ENCODE measurements at regions not wholly inside any gene's neighbourhood (a gene's known extent, or its start where the extent isn't known, plus 50 kb on each side); places are given as distances from the start of the nearest gene placed in this dataset.

GRCh38 chrX:65878456-65878855, 161.4 kb downstream of the VSIG4 start:
- peaks cover 0 to 28% of the 10 kb centered on the region in 2 experiments; a peak in 2 of 4 replicates for H3K4me1 ChIP-seq (ENCODE audit: control insufficient read depth in 1 of 2, insufficient read depth in 2 of 2, low read length in 2 of 2)
- DNase-seq (ENCODE audit: low read depth, low spot score) (no peak), ATAC-seq (no peak)
- no peaks in the 10 kb centered on the region for H4K20me1 ChIP-seq (ENCODE audit: insufficient read depth)
- H3K36me3 ChIP-seq (ENCODE audit: control insufficient read depth in 1 of 2, insufficient read depth in 2 of 2, low read length in 2 of 2) = no peaks in the 10 kb centered on the region
- H3K27me3 ChIP-seq (ENCODE audit: insufficient read depth, low read length) = no peaks in the 10 kb centered on the region
- no peak overlapping the region for H3K4me3 ChIP-seq (replicated peaks in 1 of 2; ENCODE audit: low read depth in 1 of 2, low read length in 2 of 2)
- H3K9me2 ChIP-seq (ENCODE audit: insufficient read depth) = no peaks in the 10 kb centered on the region
- H3K4me2 ChIP-seq (ENCODE audit: low read length) = no peak overlapping the region
- no peak overlapping the region for H2AFZ ChIP-seq (ENCODE audit: low read depth, low read length, poor library complexity, severe bottlenecking)
- ChIA-PET RAD21 (ENCODE audit: low non-redundant PET in 1 of 2, low total read pairs in 2 of 2, uncharacterized antibody in 2 of 2, unreplicated experiment in 2 of 2) (no interaction called here), CTCF (no interaction called here), POLR2A (no interaction called here)
- no peak overlapping the region for H3K27ac ChIP-seq (ENCODE audit: low read depth, low read length)
- H3K9me3 ChIP-seq (ENCODE audit: control insufficient read depth in 1 of 2, insufficient read depth in 1 of 2, low read depth in 1 of 2, low read length in 2 of 2) = no peaks in the 10 kb centered on the region
- TF ChIP-seq MAX (IDR thresholded peaks at IDR 0.05) (no peak), SIN3A (IDR thresholded peaks at IDR 0.05; ENCODE audit: low read depth) (no peak), ZFX (IDR thresholded peaks at IDR 0.05) (no peak)
- H3K79me2 ChIP-seq (ENCODE audit: insufficient read depth, low read length) = no peaks in the 10 kb centered on the region
- H3K9ac ChIP-seq (ENCODE audit: low read length) = no peak overlapping the region
- no TSS peak for BruUV-seq (replicated peaks)
- intact Hi-C loops (cut with micrococcal nuclease) = no loop called here

GRCh38 chrX:65877953-65878352, 161.9 kb downstream of the VSIG4 start:
- H3K9me3 ChIP-seq (ENCODE audit: control insufficient read depth in 1 of 2, insufficient read depth in 1 of 2, low read depth in 1 of 2, low read length in 2 of 2) = no peaks in the 10 kb centered on the region
- H3K4me3 ChIP-seq (replicated peaks in 1 of 2; ENCODE audit: low read depth in 1 of 2, low read length in 2 of 2) = no peak overlapping the region
- RAD21 ChIA-PET (ENCODE audit: low non-redundant PET in 1 of 2, low total read pairs in 2 of 2, uncharacterized antibody in 2 of 2, unreplicated experiment in 2 of 2) = no interaction called here
- CTCF ChIA-PET = no interaction called here
- H3K79me2 ChIP-seq (ENCODE audit: insufficient read depth, low read length) = no peaks in the 10 kb centered on the region
- intact Hi-C loops (cut with micrococcal nuclease) = no loop called here
- DNase-seq (ENCODE audit: low read depth, low spot score) (no peak), ATAC-seq (no peak)
- no peaks in the 10 kb centered on the region for H3K27me3 ChIP-seq (ENCODE audit: insufficient read depth, low read length)
- no peak overlapping the region for H3K4me2 ChIP-seq (ENCODE audit: low read length)
- no peaks in the 10 kb centered on the region for H4K20me1 ChIP-seq (ENCODE audit: insufficient read depth)
- POLR2A ChIA-PET = no interaction called here
- H3K9me2 ChIP-seq (ENCODE audit: insufficient read depth) = no peaks in the 10 kb centered on the region
- BruUV-seq (replicated peaks) = no TSS peak
- H3K27ac ChIP-seq (ENCODE audit: low read depth, low read length) = no peak overlapping the region
- no peaks in the 10 kb centered on the region for H3K36me3 ChIP-seq (ENCODE audit: control insufficient read depth in 1 of 2, insufficient read depth in 2 of 2, low read length in 2 of 2)
- no peak overlapping the region for H2AFZ ChIP-seq (ENCODE audit: low read depth, low read length, poor library complexity, severe bottlenecking)
- H3K4me1 ChIP-seq (ENCODE audit: control insufficient read depth in 1 of 2, insufficient read depth in 2 of 2, low read length in 2 of 2) = peaks cover 0 to 33% of the 10 kb centered on the region in 2 experiments; a peak in 2 of 4 replicates
- TF ChIP-seq EZH2phosphoT487 (IDR thresholded peaks at IDR 0.05; ENCODE audit: borderline replicate concordance) (no peak), TCF7L2 (IDR thresholded peaks at IDR 0.05; ENCODE audit: borderline replicate concordance, extremely low read depth, insufficient read depth, insufficient read length) (no peak), ZFX (IDR thresholded peaks at IDR 0.05) (no peak), ZBTB33 (IDR thresholded peaks at IDR 0.05; ENCODE audit: extremely low read depth, insufficient replicate concordance, low read length) (no peak), ELF1 (IDR thresholded peaks at IDR 0.05; ENCODE audit: borderline replicate concordance, low read depth) (no peak), SIN3A (IDR thresholded peaks at IDR 0.05; ENCODE audit: low read depth) (no peak), CBX3 (IDR thresholded peaks at IDR 0.05; ENCODE audit: low read depth) (no peak), POLR2A (IDR thresholded peaks at IDR 0.05; ENCODE audit: borderline replicate concordance, extremely low read depth, insufficient read depth, insufficient read length) (no peak), ZNF274 (IDR thresholded peaks at IDR 0.05; ENCODE audit: low read depth, low read length) (no peak), JUND (IDR thresholded peaks at IDR 0.05) (no peak), REST (IDR thresholded peaks at IDR 0.05; ENCODE audit: low read depth) (no peak), POLR2AphosphoS5 (IDR thresholded peaks at IDR 0.05; ENCODE audit: low read depth, low read length) (no peak), SRF (IDR thresholded peaks at IDR 0.05; ENCODE audit: low read depth) (no peak)
- H3K9ac ChIP-seq (ENCODE audit: low read length) = no peak overlapping the region
